B cell (primary cell): ENCODE measurements at regions not wholly inside any gene's neighbourhood (a gene's known extent, or its start where the extent isn't known, plus 50 kb on each side); places are given as distances from the start of the nearest gene placed in this dataset.

Experiments used
- ATAC-seq: fragments of 200-7000 bp; cut with Tn5 transposase; one replicate; pipeline ENCODE4 v1.10.0; 2021; ENCODE audit warnings: low read depth, mild to moderate bottlenecking, moderate number of reproducible peaks, moderate library complexity
- CTCF ChIA-PET: fragments of 350-600 bp; sonication (Branson Sonifier 250); formaldehyde crosslinking; loops from one replicate; lab custom pipeline; 2021; ENCODE audit warnings: antibody characterized with exemption, inconsistent platforms; lab: Charles Lee
- POLR2A ChIA-PET: fragments of 350-600 bp; sonication (Branson Sonifier 250); formaldehyde crosslinking; loops from one replicate; lab custom pipeline; 2021; ENCODE audit warnings: antibody characterized with exemption; lab: Charles Lee
- DNase-seq: peaks from one replicate; pipeline ENCODE4 v3.0.0; 2013
- H2AFZ ChIP-seq: 2 replicates; pipeline ENCODE4 v1.6.1; 2012; ENCODE audit warnings: mild to moderate bottlenecking, low read depth, low read length; ENCODE audit not compliant: insufficient read depth, poor library complexity, severe bottlenecking
- H3K27ac ChIP-seq, 2 donors: 1 replicate in 1 of 2; 2 replicates in 1 of 2; pipeline ENCODE4 v1.5.1; 2012 to 2013; ENCODE audit warnings: low read length in 2 of 2, mild to moderate bottlenecking in 2 of 2, moderate library complexity in 1 of 2
- H3K27me3 ChIP-seq, 4 experiments: fragments of 200-600 bp in 1 of 4; sonication (generic) in 1 of 4; replicated peaks in 1 of 4; 1 replicate in 2 of 4; 2 replicates in 2 of 4; pipeline versions ENCODE4 v1.6.1 to v1.7.0; 2013 to 2016; ENCODE audit warnings: low read length in 3 of 4, mild to moderate bottlenecking in 2 of 4, mixed read lengths in 1 of 4, moderate library complexity in 1 of 4; ENCODE audit not compliant: insufficient read depth in 4 of 4, control insufficient read depth in 3 of 4; ENCODE audit errors: control extremely low read depth in 1 of 4
- H3K36me3 ChIP-seq, 2 experiments: replicated peaks in 1 of 2; 1 replicate in 1 of 2; 2 replicates in 1 of 2; pipeline versions ENCODE4 v1.6.1 to v1.7.1; 2013; ENCODE audit warnings: low read length in 1 of 2; ENCODE audit not compliant: insufficient read depth in 2 of 2, control insufficient read depth in 1 of 2; ENCODE audit errors: control extremely low read depth in 1 of 2, extremely low read depth in 1 of 2
- H3K4me1 ChIP-seq, 2 donors: fragments of 200-600 bp in 1 of 2; sonication (generic) in 1 of 2; 1 replicate in 1 of 2; 2 replicates in 1 of 2; pipeline versions ENCODE4 v1.5.1 to v1.6.1; 2013 to 2017; ENCODE audit warnings: low read length in 2 of 2; ENCODE audit not compliant: control insufficient read depth in 2 of 2, insufficient read depth in 2 of 2
- H3K4me2 ChIP-seq: replicated peaks from 2 replicates; pipeline ENCODE3; 2012; ENCODE audit warnings: mild to moderate bottlenecking, low read depth, low read length; ENCODE audit not compliant: poor library complexity, severe bottlenecking
- H3K4me3 ChIP-seq, 5 experiments: fragments of 200-600 bp in 1 of 5; sonication (generic) in 1 of 5; 1 replicate in 3 of 5; 2 replicates in 2 of 5; pipeline versions ENCODE4 v1.5.1 to v1.7.0; 2011 to 2016; ENCODE audit warnings: low read length in 4 of 5, mild to moderate bottlenecking in 4 of 5, low read depth in 2 of 5, control low read depth in 1 of 5, moderate library complexity in 1 of 5; ENCODE audit not compliant: insufficient read depth in 1 of 5; ENCODE audit errors: control extremely low read depth in 1 of 5, extremely low read depth in 1 of 5
- H3K79me2 ChIP-seq: fragments of 200-600 bp; sonication (generic); one replicate; pipeline ENCODE4 v1.6.0; 2016; ENCODE audit warnings: low read length; ENCODE audit not compliant: control insufficient read depth, insufficient read depth
- H3K9ac ChIP-seq: fragments of 200-600 bp; sonication (generic); 2 replicates; pipeline ENCODE4 v1.6.1; 2017; ENCODE audit warnings: mild to moderate bottlenecking, low read length, moderate library complexity
- H3K9me3 ChIP-seq, 3 donors: one replicate each; pipeline versions ENCODE4 v1.6.1 to v1.7.1; 2013; ENCODE audit warnings: low read length in 2 of 3; ENCODE audit not compliant: control insufficient read depth in 2 of 3, insufficient read depth in 1 of 3; ENCODE audit errors: control extremely low read depth in 1 of 3
- H4K20me1 ChIP-seq: 2 replicates; pipeline ENCODE4 v1.6.0; 2012; ENCODE audit warnings: mild to moderate bottlenecking, low read length; ENCODE audit not compliant: insufficient read depth, control insufficient read depth, poor library complexity, severe bottlenecking
- H3K27ac Mint-ChIP-seq: one replicate; pipeline ENCODE4 v1.8.0; 2021; ENCODE audit warnings: mixed read lengths
- H3K27me3 Mint-ChIP-seq: one replicate; pipeline ENCODE4 v1.8.0; 2021; ENCODE audit warnings: mixed read lengths
- H3K4me1 Mint-ChIP-seq: one replicate; pipeline ENCODE4 v1.8.0; 2021; ENCODE audit warnings: mixed read lengths
- H3K4me3 Mint-ChIP-seq: one replicate; pipeline ENCODE4 v1.8.0; 2021; ENCODE audit warnings: mixed read lengths
- H3K9me3 Mint-ChIP-seq: one replicate; pipeline ENCODE4 v1.8.0; 2022; ENCODE audit warnings: mixed read lengths; ENCODE audit not compliant: insufficient read depth
- CTCF ChIP-seq: fragments of 200-600 bp; IDR thresholded peaks from one replicate; pipeline ENCODE4 v1.8.0; 2022; ENCODE audit warnings: antibody characterized with exemption, mild to moderate bottlenecking
- EZH2 ChIP-seq: IDR thresholded peaks from 2 replicates; pipeline ENCODE4 v1.6.1; 2012; ENCODE audit warnings: borderline replicate concordance, low read depth, mild to moderate bottlenecking, moderate library complexity, low read length; ENCODE audit not compliant: insufficient read depth, poor library complexity, severe bottlenecking
- WGBS: methylation state at CpG from one replicate; pipeline ENCODE4 v1.1.5; 2013; ENCODE audit warnings: missing lambda C conversion rate; ENCODE audit not compliant: insufficient coverage; 5-methylcytosine and 5-hydroxymethylcytosine counted together
- intact Hi-C: fragments of 100-400 bp; cut with micrococcal nuclease; formaldehyde crosslinking; loops from one replicate; pipeline ENCODE4 v1.10.0; 2022

GRCh38 chr2:106581328-106581727 lies 94.2 kb downstream of the CD8B2 start:
- peaks cover 0 to 22% (median 4%) of the 10 kb centered on the region in 4 experiments for H3K27me3 ChIP-seq
- Mint-ChIP-seq H3K27ac (no peak overlapping the region), H3K4me3 (peak overlapping the region; percentile 94), H3K4me1 (peaks cover 12% of the 10 kb centered on the region), H3K27me3 (peaks cover 52% of the 10 kb centered on the region), H3K9me3 (peaks cover 2% of the 10 kb centered on the region)
- ChIA-PET POLR2A (no interaction called here), CTCF (interaction anchor here (1.2 to 2.7 kb wide), 5 partner anchors 8 to 477 kb away, joined by 3 to 15 read pairs (median 10); no protein-coding TSS in a partner anchor)
- intact Hi-C loops = no loop called here
- 86% methylated on average over 3 of the region's 7 CpGs for WGBS
- peaks cover 0 to 13% (median 0%) of the 10 kb centered on the region in 3 donors for H3K9me3 ChIP-seq
- TF ChIP-seq CTCF (no peak), EZH2 (no peak)
- H3K27ac ChIP-seq = no peak overlapping the region
- no peaks in the 10 kb centered on the region for H3K79me2 ChIP-seq
- H3K4me1 ChIP-seq = peaks cover 9% of the 10 kb centered on the region in 2 donors
- no peaks in the 10 kb centered on the region for H3K36me3 ChIP-seq
- no peak overlapping the region for H3K9ac ChIP-seq
- no peak overlapping the region for H3K4me3 ChIP-seq
- H4K20me1 ChIP-seq = no peaks in the 10 kb centered on the region
- no peak for DNase-seq
- H3K4me2 ChIP-seq = peak overlapping the region; percentile 80
- H2AFZ ChIP-seq = peak overlapping the region; percentile 72
- ATAC-seq = no peak

- no peaks in the 10 kb centered on the region for H3K36me3 ChIP-seq
- no peaks in the 10 kb centered on the region for H4K20me1 ChIP-seq
- no peak for DNase-seq
- H3K27ac Mint-ChIP-seq = no peak overlapping the region
- peaks cover 0 to 22% (median 4%) of the 10 kb centered on the region in 4 experiments for H3K27me3 ChIP-seq
- ChIA-PET CTCF (interaction anchor here (0.7 to 2.7 kb wide), 6 partner anchors 8 to 1213 kb away, joined by 3 to 15 read pairs (median 12); no protein-coding TSS in a partner anchor), POLR2A (no interaction called here)
- H3K9me3 Mint-ChIP-seq = peaks cover 2% of the 10 kb centered on the region
- H3K4me1 ChIP-seq = peaks cover 9% of the 10 kb centered on the region in 2 donors
- intact Hi-C loops = loop anchor here (1.0 kb wide), 1 partner anchor 477 kb away; no protein-coding TSS in a partner anchor
- peak overlapping the region; percentile 72 for H2AFZ ChIP-seq
- peak overlapping the region; percentile 80 for H3K4me2 ChIP-seq
- H3K4me1 Mint-ChIP-seq = peaks cover 12% of the 10 kb centered on the region
- 40% methylated on average over 1 of the region's 3 CpGs for WGBS
- TF ChIP-seq EZH2 (no peak), CTCF (no peak)
- H3K4me3 ChIP-seq = peak overlapping the region; percentile 26 to 66 (median 56)
- peaks cover 0 to 13% (median 0%) of the 10 kb centered on the region in 3 donors for H3K9me3 ChIP-seq
- H3K9ac ChIP-seq = peak overlapping the region; percentile 60
- H3K27me3 Mint-ChIP-seq = peaks cover 52% of the 10 kb centered on the region
- no peak for ATAC-seq
- H3K4me3 Mint-ChIP-seq = peak overlapping the region; percentile 94
- H3K79me2 ChIP-seq = no peaks in the 10 kb centered on the region
- no peak overlapping the region for H3K27ac ChIP-seq
Observed at GRCh38 chr2:106581755-106582147, 94.6 kb downstream of the CD8B2 start.
